Activated CD8-positive, alpha-beta T cell treated with anti-CD3 and anti-CD28 coated beads for 36 hours (primary cell): ENCODE measurements at regions not wholly inside any gene's neighbourhood (a gene's known extent, or its start where the extent isn't known, plus 50 kb on each side); places are given as distances from the start of the nearest gene placed in this dataset.

Experiments used
- ATAC-seq: fragments of 200-7000 bp; cut with Tn5 transposase; one replicate; pipeline ENCODE4 v1.10.0; 2021; ENCODE audit warnings: mild to moderate bottlenecking, moderate library complexity
- CTCF ChIA-PET: fragments of 350-600 bp; sonication (Branson Sonifier 250); formaldehyde crosslinking; loops from one replicate; lab custom pipeline; 2021; ENCODE audit warnings: antibody characterized with exemption; lab: Charles Lee
- POLR2A ChIA-PET: fragments of 350-600 bp; sonication (Branson Sonifier 250); formaldehyde crosslinking; loops from one replicate; lab custom pipeline; 2021; ENCODE audit warnings: antibody characterized with exemption; lab: Charles Lee
- DNase-seq: peaks from one replicate; pipeline ENCODE4 v3.0.0-alpha.2; 2020
- H3K27ac Mint-ChIP-seq: one replicate; pipeline ENCODE4 v1.8.0; 2021; ENCODE audit warnings: mild to moderate bottlenecking, mixed read lengths
- H3K27me3 Mint-ChIP-seq: one replicate; pipeline ENCODE4 v1.8.0; 2021; ENCODE audit warnings: mixed read lengths
- H3K36me3 Mint-ChIP-seq: one replicate; pipeline ENCODE4 v1.8.0; 2021; ENCODE audit warnings: low read depth, mixed read lengths
- H3K4me1 Mint-ChIP-seq: one replicate; pipeline ENCODE4 v1.8.0; 2021; ENCODE audit warnings: low read depth, mixed read lengths
- H3K4me3 Mint-ChIP-seq: one replicate; pipeline ENCODE4 v1.8.0; 2021; ENCODE audit warnings: mild to moderate bottlenecking, moderate library complexity, mixed read lengths
- H3K9me3 Mint-ChIP-seq: one replicate; pipeline ENCODE4 v1.8.0; 2021; ENCODE audit warnings: mixed read lengths
- intact Hi-C: fragments of 100-400 bp; cut with micrococcal nuclease; formaldehyde crosslinking; loops from one replicate; pipeline ENCODE4 v1.10.0; 2022
- TF ChIP-seq, protein P1 (sequence below): fragments of 200-600 bp; IDR thresholded peaks from one replicate; pipeline ENCODE4 v1.8.0; 2022; ENCODE audit warnings: antibody characterized with exemption, mild to moderate bottlenecking

DNA sequence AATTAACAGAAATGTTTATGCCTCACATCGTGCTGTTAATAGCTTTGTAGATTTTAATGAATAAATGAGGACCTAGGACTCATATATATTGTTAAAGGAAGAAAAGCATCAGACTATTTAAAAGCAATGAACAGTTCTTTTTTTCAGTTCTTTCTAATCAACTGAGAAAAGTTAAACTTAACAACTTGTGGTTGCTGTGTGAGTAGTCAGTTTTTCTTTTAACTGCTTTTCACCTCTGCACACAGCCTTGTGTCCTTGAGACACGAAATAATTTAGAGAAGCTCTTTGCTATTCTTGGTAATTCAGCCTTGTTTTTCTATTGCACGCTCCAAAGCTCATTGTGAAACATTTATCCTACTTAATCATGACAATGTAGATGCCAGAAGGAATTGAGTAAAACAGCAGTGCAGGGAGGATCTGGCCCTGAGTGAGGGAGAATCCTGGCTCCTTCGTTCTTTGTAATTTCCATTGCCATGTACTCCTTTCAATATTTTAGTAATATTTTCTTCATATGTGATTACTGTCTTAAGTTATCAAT, 499.0 kb downstream of the PYDC2 start:
- ATAC-seq: no peak
- no peaks in the 10 kb centered on the region for H3K36me3 Mint-ChIP-seq
- intact Hi-C loops: no loop called here
- CTCF ChIA-PET: no interaction called here
- DNase-seq: no peak
- TF ChIP-seq, protein P1, sequence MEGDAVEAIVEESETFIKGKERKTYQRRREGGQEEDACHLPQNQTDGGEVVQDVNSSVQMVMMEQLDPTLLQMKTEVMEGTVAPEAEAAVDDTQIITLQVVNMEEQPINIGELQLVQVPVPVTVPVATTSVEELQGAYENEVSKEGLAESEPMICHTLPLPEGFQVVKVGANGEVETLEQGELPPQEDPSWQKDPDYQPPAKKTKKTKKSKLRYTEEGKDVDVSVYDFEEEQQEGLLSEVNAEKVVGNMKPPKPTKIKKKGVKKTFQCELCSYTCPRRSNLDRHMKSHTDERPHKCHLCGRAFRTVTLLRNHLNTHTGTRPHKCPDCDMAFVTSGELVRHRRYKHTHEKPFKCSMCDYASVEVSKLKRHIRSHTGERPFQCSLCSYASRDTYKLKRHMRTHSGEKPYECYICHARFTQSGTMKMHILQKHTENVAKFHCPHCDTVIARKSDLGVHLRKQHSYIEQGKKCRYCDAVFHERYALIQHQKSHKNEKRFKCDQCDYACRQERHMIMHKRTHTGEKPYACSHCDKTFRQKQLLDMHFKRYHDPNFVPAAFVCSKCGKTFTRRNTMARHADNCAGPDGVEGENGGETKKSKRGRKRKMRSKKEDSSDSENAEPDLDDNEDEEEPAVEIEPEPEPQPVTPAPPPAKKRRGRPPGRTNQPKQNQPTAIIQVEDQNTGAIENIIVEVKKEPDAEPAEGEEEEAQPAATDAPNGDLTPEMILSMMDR: no peak
- H3K4me3 Mint-ChIP-seq: no peak overlapping the region
- no peaks in the 10 kb centered on the region for H3K4me1 Mint-ChIP-seq
- H3K27ac Mint-ChIP-seq: no peak overlapping the region
- peaks cover 1% of the 10 kb centered on the region for H3K9me3 Mint-ChIP-seq
- POLR2A ChIA-PET: no interaction called here
- no peaks in the 10 kb centered on the region for H3K27me3 Mint-ChIP-seq

GRCh38 chr3:191961022-191961421, 500.1 kb downstream of the PYDC2 start:
- no peak overlapping the region for H3K4me3 Mint-ChIP-seq
- no peaks in the 10 kb centered on the region for H3K27me3 Mint-ChIP-seq
- H3K9me3 Mint-ChIP-seq: peaks cover 2% of the 10 kb centered on the region
- TF ChIP-seq, protein P1: no peak
- no peaks in the 10 kb centered on the region for H3K4me1 Mint-ChIP-seq
- no peak for DNase-seq
- ATAC-seq: no peak
- intact Hi-C loops: no loop called here
- CTCF ChIA-PET: no interaction called here
- H3K27ac Mint-ChIP-seq: no peak overlapping the region
- no peaks in the 10 kb centered on the region for H3K36me3 Mint-ChIP-seq
- POLR2A ChIA-PET: no interaction called here

DNA sequence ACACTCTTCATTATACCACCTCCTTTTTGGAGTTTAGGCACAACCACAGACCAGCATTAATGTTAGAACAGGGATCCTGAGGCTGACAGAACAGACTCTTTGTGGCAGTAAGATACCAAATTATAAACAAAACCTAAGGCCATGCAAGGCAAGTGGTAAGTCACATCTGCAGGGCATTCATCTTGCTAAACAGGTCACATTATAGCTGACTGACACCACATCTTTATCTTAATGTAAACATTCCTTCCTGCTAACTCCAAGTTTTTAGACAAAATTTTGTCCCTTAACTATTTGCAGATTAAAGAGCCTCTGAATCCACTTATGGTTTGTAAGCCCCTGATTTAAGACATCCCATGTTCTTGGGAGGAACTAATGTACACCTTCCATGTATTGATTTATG, 500.6 kb downstream of the PYDC2 start:
- no peak for DNase-seq
- H3K27ac Mint-ChIP-seq: no peak overlapping the region
- TF ChIP-seq, protein P1: no peak
- H3K27me3 Mint-ChIP-seq: no peaks in the 10 kb centered on the region
- POLR2A ChIA-PET: no interaction called here
- H3K4me3 Mint-ChIP-seq: no peak overlapping the region
- CTCF ChIA-PET: no interaction called here
- peaks cover 2% of the 10 kb centered on the region for H3K9me3 Mint-ChIP-seq
- intact Hi-C loops: no loop called here
- H3K4me1 Mint-ChIP-seq: no peaks in the 10 kb centered on the region
- H3K36me3 Mint-ChIP-seq: no peaks in the 10 kb centered on the region
- no peak for ATAC-seq

DNA sequence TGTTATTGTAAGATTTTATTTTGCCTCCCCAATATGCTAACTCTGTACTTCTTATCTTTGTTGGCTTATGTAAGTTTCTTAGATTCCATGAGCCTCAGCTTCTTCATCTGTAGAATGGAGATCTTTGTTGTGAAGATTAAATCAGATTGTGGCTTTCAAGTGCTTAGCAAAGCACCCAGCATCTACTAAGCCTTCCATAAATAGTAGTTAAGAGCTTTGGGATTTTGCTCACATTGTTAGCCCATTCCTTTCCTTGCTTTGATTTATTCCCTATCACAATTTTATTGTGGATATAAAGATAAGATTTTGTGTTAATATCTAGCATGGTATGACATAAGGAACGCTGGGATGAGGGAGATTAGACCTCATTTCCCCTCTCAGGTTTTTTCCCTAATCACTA, 501.4 kb downstream of the PYDC2 start:
- ATAC-seq (no peak), DNase-seq (no peak)
- Mint-ChIP-seq H3K4me1 (no peaks in the 10 kb centered on the region), H3K27me3 (no peaks in the 10 kb centered on the region), H3K9me3 (peaks cover 2% of the 10 kb centered on the region), H3K4me3 (no peak overlapping the region), H3K27ac (no peak overlapping the region), H3K36me3 (no peaks in the 10 kb centered on the region)
- TF ChIP-seq, protein P1: no peak
- CTCF ChIA-PET: no interaction called here
- POLR2A ChIA-PET: no interaction called here
- intact Hi-C loops: no loop called here

- no peak overlapping the region for H3K4me3 Mint-ChIP-seq
- H3K36me3 Mint-ChIP-seq: no peaks in the 10 kb centered on the region
- no peaks in the 10 kb centered on the region for H3K27me3 Mint-ChIP-seq
- H3K9me3 Mint-ChIP-seq: peaks cover 2% of the 10 kb centered on the region
- CTCF ChIA-PET: no interaction called here
- ATAC-seq (no peak), DNase-seq (peak; percentile 20)
- POLR2A ChIA-PET: no interaction called here
- TF ChIP-seq, protein P1: no peak
- H3K4me1 Mint-ChIP-seq: no peaks in the 10 kb centered on the region
- H3K27ac Mint-ChIP-seq: no peak overlapping the region
- intact Hi-C loops: no loop called here
These were observed 502.2 kb downstream of the PYDC2 start for GRCh38 chr3:191963182-191963581.
